Activated naive CD4-positive, alpha-beta T cell treated with anti-CD3 and anti-CD28 coated beads for 36 hours (primary cell): ENCODE measurements at regions not wholly inside any gene's neighbourhood (a gene's known extent, or its start where the extent isn't known, plus 50 kb on each side); places are given as distances from the start of the nearest gene placed in this dataset.

Experiments used
- CTCF ChIA-PET: fragments of 350-600 bp; sonication (Branson Sonifier 250); formaldehyde crosslinking; loops from one replicate; lab custom pipeline; 2021; ENCODE audit warnings: antibody characterized with exemption; lab: Charles Lee
- DNase-seq: peaks from one replicate; pipeline ENCODE4 v3.0.0-alpha.2; 2020
- H3K27ac Mint-ChIP-seq: one replicate; pipeline ENCODE4 v1.8.0; 2021; ENCODE audit warnings: mild to moderate bottlenecking, mixed read lengths
- H3K27me3 Mint-ChIP-seq: one replicate; pipeline ENCODE4 v1.8.0; 2021; ENCODE audit warnings: low read depth, mixed read lengths
- H3K36me3 Mint-ChIP-seq: one replicate; pipeline ENCODE4 v1.8.0; 2021; ENCODE audit warnings: low read depth, mixed read lengths
- H3K4me1 Mint-ChIP-seq: one replicate; pipeline ENCODE4 v1.8.0; 2021; ENCODE audit warnings: low read depth, mixed read lengths
- H3K4me3 Mint-ChIP-seq: one replicate; pipeline ENCODE4 v1.8.0; 2021; ENCODE audit warnings: mild to moderate bottlenecking, moderate library complexity, mixed read lengths
- H3K9me3 Mint-ChIP-seq: one replicate; pipeline ENCODE4 v1.8.0; 2021; ENCODE audit warnings: mixed read lengths
- intact Hi-C: fragments of 100-400 bp; cut with micrococcal nuclease; formaldehyde crosslinking; loops from one replicate; pipeline ENCODE4 v1.15.1; 2023

- intact Hi-C loops, result loop anchor here (5.0 kb wide), 3 partner anchors 596 to 751 kb away; partner anchors contain the start of gene SPATA24
- H3K36me3 Mint-ChIP-seq, result no peaks in the 10 kb centered on the region
- no peaks in the 10 kb centered on the region for H3K9me3 Mint-ChIP-seq
- peaks cover 22% of the 10 kb centered on the region for H3K4me1 Mint-ChIP-seq
- no peak for DNase-seq
- CTCF ChIA-PET, result interaction anchor here (1.8 kb wide), 1 partner anchor 10 kb away, joined by 6 read pairs; no protein-coding TSS in a partner anchor
- H3K4me3 Mint-ChIP-seq, result no peak overlapping the region
- H3K27me3 Mint-ChIP-seq, result peaks cover 78% of the 10 kb centered on the region
- H3K27ac Mint-ChIP-seq, result no peak overlapping the region
Observed at GRCh38 chr5:138651767-138652117, 76.5 kb upstream of the HSPA9 start.

- intact Hi-C loops, result loop anchor here (5.0 kb wide), 3 partner anchors 596 to 751 kb away; partner anchors contain the start of gene SPATA24
- no peak overlapping the region for H3K4me3 Mint-ChIP-seq
Observed at GRCh38 chr5:138651058-138651766, 76.0 kb upstream of the HSPA9 start.

GRCh38 chr5:138650196-138650595 lies 75.0 kb upstream of the HSPA9 start:
- no peaks in the 10 kb centered on the region for H3K36me3 Mint-ChIP-seq
- H3K27ac Mint-ChIP-seq, result no peak overlapping the region
- H3K4me1 Mint-ChIP-seq, result peaks cover 21% of the 10 kb centered on the region
- CTCF ChIA-PET, result interaction anchor here (1.3 kb wide), 1 partner anchor 17 kb away, joined by 3 read pairs; no protein-coding TSS in a partner anchor
- DNase-seq, result no peak
- H3K27me3 Mint-ChIP-seq, result peaks cover 74% of the 10 kb centered on the region
- no peak overlapping the region for H3K4me3 Mint-ChIP-seq
- no peaks in the 10 kb centered on the region for H3K9me3 Mint-ChIP-seq
- intact Hi-C loops, result loop anchor here (5.0 kb wide), 3 partner anchors 597 to 752 kb away; partner anchors contain the start of gene SPATA24

More at GRCh38 chr5:138651058-138651766, 76.0 kb upstream of the HSPA9 start:
- H3K36me3 Mint-ChIP-seq, result no peaks in the 10 kb centered on the region
- no peak for DNase-seq
- H3K27me3 Mint-ChIP-seq, result peaks cover 78% of the 10 kb centered on the region
- H3K9me3 Mint-ChIP-seq, result no peaks in the 10 kb centered on the region
- peaks cover 22% of the 10 kb centered on the region for H3K4me1 Mint-ChIP-seq
- CTCF ChIA-PET, result no interaction called here
- H3K27ac Mint-ChIP-seq, result no peak overlapping the region

GRCh38 chr5:138649775-138650174 lies 74.6 kb upstream of the HSPA9 start:
- CTCF ChIA-PET, result interaction anchor here (1.3 kb wide), 1 partner anchor 16 kb away, joined by 3 read pairs; no protein-coding TSS in a partner anchor
- Mint-ChIP-seq H3K9me3 (no peaks in the 10 kb centered on the region), H3K4me3 (no peak overlapping the region), H3K27me3 (peaks cover 75% of the 10 kb centered on the region), H3K36me3 (no peaks in the 10 kb centered on the region), H3K4me1 (peaks cover 17% of the 10 kb centered on the region), H3K27ac (no peak overlapping the region)
- no peak for DNase-seq
- intact Hi-C loops, result loop anchor here (5.0 kb wide), 3 partner anchors 598 to 753 kb away; partner anchors contain the start of gene SPATA24

- CTCF ChIA-PET, result interaction anchor here (1.3 kb wide), 1 partner anchor 16 kb away, joined by 3 read pairs; no protein-coding TSS in a partner anchor
- Mint-ChIP-seq H3K27me3 (peaks cover 78% of the 10 kb centered on the region), H3K4me1 (peaks cover 13% of the 10 kb centered on the region), H3K36me3 (no peaks in the 10 kb centered on the region), H3K4me3 (no peak overlapping the region), H3K27ac (no peak overlapping the region), H3K9me3 (no peaks in the 10 kb centered on the region)
- intact Hi-C loops, result no loop called here
- no peak for DNase-seq
Observed at GRCh38 chr5:138649316-138649720, 74.1 kb upstream of the HSPA9 start.

GRCh38 chr5:138648841-138649240 lies 73.6 kb upstream of the HSPA9 start:
- CTCF ChIA-PET, result interaction anchor here (0.6 kb wide), 1 partner anchor 70 kb away, joined by 3 read pairs; no protein-coding TSS in a partner anchor
- no peak overlapping the region for H3K4me3 Mint-ChIP-seq
- peaks cover 8% of the 10 kb centered on the region for H3K4me1 Mint-ChIP-seq
- H3K36me3 Mint-ChIP-seq, result no peaks in the 10 kb centered on the region
- H3K9me3 Mint-ChIP-seq, result no peaks in the 10 kb centered on the region
- intact Hi-C loops, result no loop called here
- H3K27me3 Mint-ChIP-seq, result peaks cover 75% of the 10 kb centered on the region
- no peak overlapping the region for H3K27ac Mint-ChIP-seq
- DNase-seq, result no peak

- peaks cover 3% of the 10 kb centered on the region for H3K4me1 Mint-ChIP-seq
Observed at GRCh38 chr5:138647794-138648410, 72.7 kb upstream of the HSPA9 start.

GRCh38 chr5:138647261-138647788 lies 72.1 kb upstream of the HSPA9 start:
- no peak overlapping the region for H3K27ac Mint-ChIP-seq
- no peak overlapping the region for H3K4me3 Mint-ChIP-seq
- no peak for DNase-seq
- peaks cover 3% of the 10 kb centered on the region for H3K4me1 Mint-ChIP-seq
- intact Hi-C loops, result no loop called here
- H3K36me3 Mint-ChIP-seq, result no peaks in the 10 kb centered on the region
- H3K9me3 Mint-ChIP-seq, result no peaks in the 10 kb centered on the region
- CTCF ChIA-PET, result no interaction called here
- peaks cover 70% of the 10 kb centered on the region for H3K27me3 Mint-ChIP-seq

More at GRCh38 chr5:138647794-138648410, 72.7 kb upstream of the HSPA9 start:
- Mint-ChIP-seq H3K4me3 (no peak overlapping the region), H3K27me3 (peaks cover 75% of the 10 kb centered on the region), H3K9me3 (no peaks in the 10 kb centered on the region), H3K36me3 (no peaks in the 10 kb centered on the region), H3K27ac (no peak overlapping the region)
- CTCF ChIA-PET, result interaction anchor here (0.6 kb wide), 1 partner anchor 69 kb away, joined by 3 read pairs; no protein-coding TSS in a partner anchor
- no peak for DNase-seq
- intact Hi-C loops, result no loop called here

- no peak for DNase-seq
- intact Hi-C loops, result no loop called here
- CTCF ChIA-PET, result no interaction called here
- H3K9me3 Mint-ChIP-seq, result no peaks in the 10 kb centered on the region
- H3K4me3 Mint-ChIP-seq, result no peak overlapping the region
- H3K27ac Mint-ChIP-seq, result no peak overlapping the region
- peaks cover 3% of the 10 kb centered on the region for H3K4me1 Mint-ChIP-seq
- H3K36me3 Mint-ChIP-seq, result no peaks in the 10 kb centered on the region
- H3K27me3 Mint-ChIP-seq, result peaks cover 71% of the 10 kb centered on the region
Observed at GRCh38 chr5:138646671-138647070, 71.5 kb upstream of the HSPA9 start.

GRCh38 chr5:138645778-138646575 lies 70.8 kb upstream of the HSPA9 start:
- H3K27ac Mint-ChIP-seq, result no peak overlapping the region
- no peak for DNase-seq
- no peaks in the 10 kb centered on the region for H3K36me3 Mint-ChIP-seq
- CTCF ChIA-PET, result interaction anchor here (0.7 kb wide), 1 partner anchor 115 kb away, joined by 3 read pairs; no protein-coding TSS in a partner anchor
- no peaks in the 10 kb centered on the region for H3K9me3 Mint-ChIP-seq
- no peak overlapping the region for H3K4me3 Mint-ChIP-seq
- intact Hi-C loops, result no loop called here
- peaks cover 72% of the 10 kb centered on the region for H3K27me3 Mint-ChIP-seq
- peaks cover 3% of the 10 kb centered on the region for H3K4me1 Mint-ChIP-seq

- DNase-seq, result no peak
- intact Hi-C loops, result loop anchor here (5.0 kb wide), 1 partner anchor 184 kb away; no protein-coding TSS in a partner anchor
- Mint-ChIP-seq H3K9me3 (no peaks in the 10 kb centered on the region), H3K4me3 (no peak overlapping the region), H3K36me3 (no peaks in the 10 kb centered on the region), H3K27ac (no peak overlapping the region), H3K27me3 (peaks cover 63% of the 10 kb centered on the region), H3K4me1 (no peaks in the 10 kb centered on the region)
- CTCF ChIA-PET, result interaction anchor here (0.6 to 1.5 kb wide), 5 partner anchors 14 to 619 kb away, joined by 3 to 4 read pairs (median 3); no protein-coding TSS in a partner anchor
Observed at GRCh38 chr5:138643040-138643791, 68.0 kb upstream of the HSPA9 start.
